OCI-LY1 (cell line): ENCODE measurements at regions not wholly inside any gene's neighbourhood (a gene's known extent, or its start where the extent isn't known, plus 50 kb on each side); places are given as distances from the start of the nearest gene placed in this dataset.

Experiments
- H2AFZ ChIP-seq: fragments of 200-600 bp; sonication (generic), shearing (Covaris generic); 2 replicates; pipeline ENCODE4 v1.6.0; 2014; ENCODE audit warnings: antibody characterized with exemption, mild to moderate bottlenecking, low read length
- H3F3A ChIP-seq: fragments of 200-600 bp; sonication (generic), shearing (Covaris generic); 2 replicates; pipeline ENCODE4 v1.6.0; 2014; ENCODE audit warnings: mild to moderate bottlenecking, antibody characterized with exemption, low read length, moderate library complexity; ENCODE audit not compliant: insufficient read depth
- H3K27ac ChIP-seq: fragments of 200-600 bp; sonication (generic); 2 replicates; pipeline ENCODE4 v1.5.1; 2014; ENCODE audit warnings: low read length, mixed run types, mild to moderate bottlenecking, low read depth; ENCODE audit not compliant: poor library complexity, severe bottlenecking
- H3K27me3 ChIP-seq: fragments of 200-600 bp; sonication (generic); 2 replicates; pipeline ENCODE4 v1.6.0; 2014; ENCODE audit warnings: antibody characterized with exemption, mild to moderate bottlenecking, low read length, moderate library complexity; ENCODE audit not compliant: insufficient read depth
- H3K36me3 ChIP-seq: fragments of 200-600 bp; sonication (generic); 2 replicates; pipeline ENCODE4 v1.6.1; 2014; ENCODE audit warnings: mild to moderate bottlenecking, antibody characterized with exemption, low read length, moderate library complexity, mixed read lengths; ENCODE audit not compliant: insufficient read depth
- H3K4me1 ChIP-seq: fragments of 200-600 bp; sonication (generic); 2 replicates; pipeline ENCODE4 v1.5.1; 2014; ENCODE audit warnings: mild to moderate bottlenecking, low read length, moderate library complexity; ENCODE audit not compliant: insufficient read depth, severe bottlenecking
- H3K4me2 ChIP-seq: fragments of 200-600 bp; sonication (generic), shearing (Covaris generic); 2 replicates; pipeline ENCODE4 v1.6.1; 2014; ENCODE audit warnings: low read length
- H3K4me3 ChIP-seq: fragments of 200-600 bp; sonication (generic); 2 replicates; pipeline ENCODE4 v1.5.1; 2014; ENCODE audit warnings: low read length, low read depth, mild to moderate bottlenecking, mixed read lengths; ENCODE audit not compliant: poor library complexity, severe bottlenecking
- H3K79me2 ChIP-seq: fragments of 200-600 bp; shearing (Covaris generic); 2 replicates; pipeline ENCODE4 v1.6.1; 2016; ENCODE audit warnings: mixed run types, low read length, mixed read lengths; ENCODE audit not compliant: insufficient read depth
- H3K9ac ChIP-seq: fragments of 200-600 bp; sonication (generic), shearing (Covaris generic); 2 replicates; pipeline ENCODE4 v1.6.1; 2014; ENCODE audit warnings: mild to moderate bottlenecking, low read length, mixed read lengths
- H3K9me2 ChIP-seq: fragments of 200-600 bp; sonication (generic), shearing (Covaris generic); 2 replicates; pipeline ENCODE4 v1.6.1; 2014; ENCODE audit warnings: low read depth, mild to moderate bottlenecking, low read length, mixed read lengths
- H3K9me3 ChIP-seq: fragments of 200-600 bp; shearing (Covaris generic); 2 replicates; pipeline ENCODE4 v1.6.1; 2014; ENCODE audit warnings: low read length, mixed read lengths
- H4K20me1 ChIP-seq: fragments of 200-600 bp; sonication (generic), shearing (Covaris generic); 2 replicates; pipeline ENCODE4 v1.6.0; 2016; ENCODE audit warnings: mild to moderate bottlenecking, low read length; ENCODE audit not compliant: insufficient read depth
- EZH2 ChIP-seq: fragments of 200-600 bp; sonication (generic), shearing (Covaris generic); IDR thresholded peaks from 2 replicates; pipeline ENCODE4 v1.8.0; 2017; ENCODE audit warnings: borderline replicate concordance, mixed run types, mild to moderate bottlenecking, antibody characterized with exemption, low read length, moderate library complexity, mixed read lengths
- TF ChIP-seq, protein P1 (sequence below): fragments of 200-600 bp; sonication (generic), shearing (Covaris generic); IDR thresholded peaks from 2 replicates; pipeline ENCODE4 v1.5.1; 2017; ENCODE audit warnings: mild to moderate bottlenecking, antibody characterized with exemption, low read length, moderate library complexity, mixed read lengths

DNA sequence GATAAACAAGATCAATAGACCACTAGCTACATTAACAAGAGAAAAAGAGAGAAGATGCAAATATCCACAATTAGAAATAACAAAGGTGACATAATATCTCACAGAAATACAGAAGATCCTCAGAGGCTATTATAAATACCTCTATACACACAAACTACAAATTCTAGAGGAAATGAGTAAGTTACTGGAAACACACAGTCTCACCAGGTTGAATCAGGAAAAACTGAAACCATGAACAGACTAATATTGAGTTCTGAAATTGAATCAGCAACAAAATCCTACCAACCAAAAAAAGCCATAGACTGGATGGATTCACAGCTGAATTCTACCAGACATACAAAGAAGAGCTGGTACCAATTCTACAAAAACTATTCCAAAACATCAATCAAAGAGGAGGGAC, 211.8 kb upstream of the CPEB2 start:
- Histone ChIP-seq H3K27me3 (no peaks in the 10 kb centered on the region), H3F3A (no peaks in the 10 kb centered on the region), H3K4me3 (no peak overlapping the region), H4K20me1 (no peaks in the 10 kb centered on the region), H3K9ac (no peak overlapping the region), H3K79me2 (no peaks in the 10 kb centered on the region), H3K4me1 (no peaks in the 10 kb centered on the region), H3K27ac (no peak overlapping the region), H3K9me3 (no peaks in the 10 kb centered on the region), H3K36me3 (no peaks in the 10 kb centered on the region), H3K4me2 (no peak overlapping the region), H2AFZ (no peak overlapping the region), H3K9me2 (no peaks in the 10 kb centered on the region)
- TF ChIP-seq EZH2: no peak
- TF ChIP-seq, protein P1, sequence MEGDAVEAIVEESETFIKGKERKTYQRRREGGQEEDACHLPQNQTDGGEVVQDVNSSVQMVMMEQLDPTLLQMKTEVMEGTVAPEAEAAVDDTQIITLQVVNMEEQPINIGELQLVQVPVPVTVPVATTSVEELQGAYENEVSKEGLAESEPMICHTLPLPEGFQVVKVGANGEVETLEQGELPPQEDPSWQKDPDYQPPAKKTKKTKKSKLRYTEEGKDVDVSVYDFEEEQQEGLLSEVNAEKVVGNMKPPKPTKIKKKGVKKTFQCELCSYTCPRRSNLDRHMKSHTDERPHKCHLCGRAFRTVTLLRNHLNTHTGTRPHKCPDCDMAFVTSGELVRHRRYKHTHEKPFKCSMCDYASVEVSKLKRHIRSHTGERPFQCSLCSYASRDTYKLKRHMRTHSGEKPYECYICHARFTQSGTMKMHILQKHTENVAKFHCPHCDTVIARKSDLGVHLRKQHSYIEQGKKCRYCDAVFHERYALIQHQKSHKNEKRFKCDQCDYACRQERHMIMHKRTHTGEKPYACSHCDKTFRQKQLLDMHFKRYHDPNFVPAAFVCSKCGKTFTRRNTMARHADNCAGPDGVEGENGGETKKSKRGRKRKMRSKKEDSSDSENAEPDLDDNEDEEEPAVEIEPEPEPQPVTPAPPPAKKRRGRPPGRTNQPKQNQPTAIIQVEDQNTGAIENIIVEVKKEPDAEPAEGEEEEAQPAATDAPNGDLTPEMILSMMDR: no peak

DNA sequence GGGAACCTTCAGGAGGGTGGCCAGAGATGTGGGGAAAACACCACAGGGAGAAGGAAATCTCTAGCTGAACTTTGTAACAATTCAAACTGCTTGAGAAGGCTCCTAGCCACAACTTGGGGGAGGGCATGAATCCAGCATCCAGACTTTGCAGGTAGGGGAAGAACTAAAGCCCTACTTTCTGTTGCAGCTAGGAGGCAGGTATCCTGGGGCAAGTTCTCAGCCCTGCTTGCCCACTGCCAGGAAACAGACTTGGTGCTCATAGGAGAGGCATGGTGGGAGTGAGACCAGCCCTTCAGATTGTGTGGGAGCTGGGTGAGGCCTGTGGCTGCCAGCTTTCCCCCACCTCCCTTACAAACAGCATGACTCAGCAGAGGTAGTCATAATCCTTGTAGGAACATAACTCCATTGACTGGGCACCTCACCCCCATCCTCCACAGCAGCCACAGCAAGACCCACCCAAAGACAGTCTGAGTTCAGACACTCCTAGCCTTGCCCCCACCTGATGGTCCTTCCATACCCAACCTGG, 209.5 kb upstream of the CPEB2 start:
- Histone ChIP-seq H3K9me2 (no peaks in the 10 kb centered on the region), H3K27me3 (no peaks in the 10 kb centered on the region), H3K36me3 (no peaks in the 10 kb centered on the region), H3K4me1 (no peaks in the 10 kb centered on the region), H3K4me3 (no peak overlapping the region), H2AFZ (no peak overlapping the region), H3F3A (no peaks in the 10 kb centered on the region), H3K79me2 (no peaks in the 10 kb centered on the region), H3K9me3 (no peaks in the 10 kb centered on the region), H3K9ac (no peak overlapping the region), H3K4me2 (no peak overlapping the region), H3K27ac (no peak overlapping the region), H4K20me1 (no peaks in the 10 kb centered on the region)
- TF ChIP-seq, protein P1: no peak
- no peak for TF ChIP-seq EZH2

DNA sequence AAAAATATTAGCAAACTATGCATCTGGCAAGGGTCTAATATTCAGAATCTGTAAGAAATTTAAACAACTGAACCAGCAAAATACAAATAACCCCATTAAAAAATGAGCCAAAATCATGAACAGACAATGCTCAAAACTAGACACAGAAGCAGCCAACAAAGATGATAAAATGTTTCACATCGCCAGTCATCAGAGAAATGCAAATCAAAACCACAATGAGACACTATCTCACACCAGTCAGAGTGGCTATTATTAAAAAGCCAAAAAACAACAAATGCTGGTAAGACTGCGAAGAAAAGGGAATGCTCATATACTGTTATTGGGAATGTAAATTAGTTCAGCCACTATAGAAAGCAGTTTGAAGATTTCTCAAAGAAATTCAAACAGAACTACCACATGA, 201.3 kb upstream of the CPEB2 start:
- Histone ChIP-seq H3K36me3 (no peaks in the 10 kb centered on the region), H3K4me3 (no peak overlapping the region)
- TF ChIP-seq, protein P1: no peak
- TF ChIP-seq EZH2: no peak

More for the DNA sequence above, 201.3 kb upstream of the CPEB2 start:
- no peaks in the 10 kb centered on the region for H3K9me3 ChIP-seq
- H2AFZ ChIP-seq: no peak overlapping the region
- no peaks in the 10 kb centered on the region for H3K9me2 ChIP-seq
- H3F3A ChIP-seq: no peaks in the 10 kb centered on the region
- no peaks in the 10 kb centered on the region for H3K27me3 ChIP-seq
- no peaks in the 10 kb centered on the region for H4K20me1 ChIP-seq
- no peak overlapping the region for H3K27ac ChIP-seq
- no peaks in the 10 kb centered on the region for H3K79me2 ChIP-seq
- H3K4me2 ChIP-seq: no peak overlapping the region
- no peak overlapping the region for H3K9ac ChIP-seq
- H3K4me1 ChIP-seq: no peaks in the 10 kb centered on the region
